ENCODE measurements at regions not wholly inside any gene's neighbourhood (a gene's known extent, or its start where the extent isn't known, plus 50 kb on each side); places are given as distances from the start of the nearest gene placed in this dataset.

- intact Hi-C loops (cut with DNase I): no loop called here
- TF ChIP-seq, protein P1, sequence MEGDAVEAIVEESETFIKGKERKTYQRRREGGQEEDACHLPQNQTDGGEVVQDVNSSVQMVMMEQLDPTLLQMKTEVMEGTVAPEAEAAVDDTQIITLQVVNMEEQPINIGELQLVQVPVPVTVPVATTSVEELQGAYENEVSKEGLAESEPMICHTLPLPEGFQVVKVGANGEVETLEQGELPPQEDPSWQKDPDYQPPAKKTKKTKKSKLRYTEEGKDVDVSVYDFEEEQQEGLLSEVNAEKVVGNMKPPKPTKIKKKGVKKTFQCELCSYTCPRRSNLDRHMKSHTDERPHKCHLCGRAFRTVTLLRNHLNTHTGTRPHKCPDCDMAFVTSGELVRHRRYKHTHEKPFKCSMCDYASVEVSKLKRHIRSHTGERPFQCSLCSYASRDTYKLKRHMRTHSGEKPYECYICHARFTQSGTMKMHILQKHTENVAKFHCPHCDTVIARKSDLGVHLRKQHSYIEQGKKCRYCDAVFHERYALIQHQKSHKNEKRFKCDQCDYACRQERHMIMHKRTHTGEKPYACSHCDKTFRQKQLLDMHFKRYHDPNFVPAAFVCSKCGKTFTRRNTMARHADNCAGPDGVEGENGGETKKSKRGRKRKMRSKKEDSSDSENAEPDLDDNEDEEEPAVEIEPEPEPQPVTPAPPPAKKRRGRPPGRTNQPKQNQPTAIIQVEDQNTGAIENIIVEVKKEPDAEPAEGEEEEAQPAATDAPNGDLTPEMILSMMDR (IDR thresholded peaks at IDR 0.05; ENCODE audit: borderline replicate concordance, extremely low read depth, insufficient read depth): no peak
- H3K9me3 ChIP-seq (ENCODE audit: control insufficient read depth in 2 of 3, insufficient read depth in 1 of 3, low read length in 3 of 3): no peaks in the 10 kb centered on the region
- FAIRE-seq (no peak), DNase-seq (no peak)
- H3K9ac ChIP-seq (ENCODE audit: low read length in 3 of 3): no peak overlapping the region
- peaks cover 3% of the 10 kb centered on the region for H3K27me3 ChIP-seq (ENCODE audit: control insufficient read depth, insufficient read depth, low read length)
- no peak overlapping the region for H3K4me3 ChIP-seq (ENCODE audit: low read length in 3 of 3)
- H3K4me1 ChIP-seq (ENCODE audit: control insufficient read depth in 2 of 3, insufficient read depth in 2 of 3, low read depth in 1 of 3, low read length in 3 of 3): no peaks in the 10 kb centered on the region
- H3K27ac ChIP-seq (ENCODE audit: low read depth in 2 of 2, low read length in 2 of 2): no peak overlapping the region
- H3K36me3 ChIP-seq (ENCODE audit: control insufficient read depth in 2 of 3, insufficient read depth in 3 of 3, low read length in 3 of 3): no peaks in the 10 kb centered on the region
Observed at GRCh38 chr9:84107081-84107480, 126.5 kb downstream of the RMI1 start.

DNA sequence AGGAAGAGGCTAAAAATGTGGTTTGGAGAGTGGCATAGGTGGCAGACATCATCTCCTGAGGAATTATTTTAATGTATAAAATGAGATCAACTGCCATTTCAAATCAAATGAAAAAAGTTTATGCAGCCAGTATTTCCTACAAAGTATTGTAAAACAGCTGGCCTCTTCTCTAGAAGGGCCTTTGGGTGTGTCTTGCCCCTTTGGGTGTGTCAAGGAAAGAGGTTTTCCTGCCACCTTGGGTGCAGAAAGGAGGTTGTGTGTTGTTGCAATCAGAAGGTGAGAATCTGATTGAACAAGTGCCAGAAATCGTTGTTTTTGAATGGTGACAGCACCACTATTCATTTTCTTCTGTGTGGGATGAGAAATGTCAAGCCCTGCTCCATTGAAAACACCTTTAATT, 127.4 kb downstream of the RMI1 start:
- intact Hi-C loops (cut with DNase I): no loop called here
- Histone ChIP-seq H3K27me3 (ENCODE audit: control insufficient read depth, insufficient read depth, low read length) (peaks cover under 1% of the 10 kb centered on the region), H3K9me3 (ENCODE audit: control insufficient read depth in 2 of 3, insufficient read depth in 1 of 3, low read length in 3 of 3) (peaks cover 0 to under 1% (median 0%) of the 10 kb centered on the region in 3 donors), H3K9ac (ENCODE audit: low read length in 3 of 3) (no peak overlapping the region), H3K4me3 (ENCODE audit: low read length in 3 of 3) (no peak overlapping the region), H3K4me1 (ENCODE audit: control insufficient read depth in 2 of 3, insufficient read depth in 2 of 3, low read depth in 1 of 3, low read length in 3 of 3) (no peaks in the 10 kb centered on the region), H3K27ac (ENCODE audit: low read depth in 2 of 2, low read length in 2 of 2) (no peak overlapping the region), H3K36me3 (ENCODE audit: control insufficient read depth in 2 of 3, insufficient read depth in 3 of 3, low read length in 3 of 3) (no peaks in the 10 kb centered on the region)
- DNase-seq: no peak
- no peak for FAIRE-seq
- TF ChIP-seq, protein P1 (IDR thresholded peaks at IDR 0.05; ENCODE audit: borderline replicate concordance, extremely low read depth, insufficient read depth): no peak

DNA sequence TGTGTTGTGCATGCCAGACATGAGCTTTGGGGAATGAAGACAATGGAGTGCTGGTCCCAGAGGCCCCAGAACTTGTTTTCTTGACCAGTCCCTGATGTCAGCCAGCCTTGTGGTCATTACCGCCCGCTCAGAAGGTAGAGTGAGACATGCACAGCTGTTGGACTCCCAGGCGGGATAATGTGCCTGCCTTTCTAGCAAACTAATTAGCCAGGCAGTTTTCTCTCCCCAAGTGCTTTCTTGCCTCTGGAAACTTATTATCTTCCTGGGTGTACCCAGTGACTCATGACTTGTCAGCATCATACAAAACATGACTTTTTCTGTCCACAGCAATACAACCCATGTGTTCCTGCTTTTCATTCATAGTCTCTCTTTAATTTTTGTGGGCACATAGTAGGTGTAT, 131.1 kb downstream of the RMI1 start:
- no peak overlapping the region for H3K27ac ChIP-seq (ENCODE audit: low read depth in 2 of 2, low read length in 2 of 2)
- H3K9ac ChIP-seq (ENCODE audit: low read length in 3 of 3): no peak overlapping the region
- no peaks in the 10 kb centered on the region for H3K27me3 ChIP-seq (ENCODE audit: control insufficient read depth, insufficient read depth, low read length)
- H3K4me1 ChIP-seq (ENCODE audit: control insufficient read depth in 2 of 3, insufficient read depth in 2 of 3, low read depth in 1 of 3, low read length in 3 of 3): no peaks in the 10 kb centered on the region
- FAIRE-seq (no peak), DNase-seq (no peak)
- TF ChIP-seq, protein P1 (IDR thresholded peaks at IDR 0.05; ENCODE audit: borderline replicate concordance, extremely low read depth, insufficient read depth): no peak
- H3K9me3 ChIP-seq (ENCODE audit: control insufficient read depth in 2 of 3, insufficient read depth in 1 of 3, low read length in 3 of 3): peaks cover 0 to 5% (median 0%) of the 10 kb centered on the region in 3 donors
- intact Hi-C loops (cut with DNase I): no loop called here
- no peaks in the 10 kb centered on the region for H3K36me3 ChIP-seq (ENCODE audit: control insufficient read depth in 2 of 3, insufficient read depth in 3 of 3, low read length in 3 of 3)
- H3K4me3 ChIP-seq (ENCODE audit: low read length in 3 of 3): no peak overlapping the region

- no peak for FAIRE-seq
- no peaks in the 10 kb centered on the region for H3K27me3 ChIP-seq (ENCODE audit: control insufficient read depth, insufficient read depth, low read length)
- DNase-seq: peak in 3 of 5 donors; percentile 16 to 91 (median 73)
- no peaks in the 10 kb centered on the region for H3K4me1 ChIP-seq (ENCODE audit: control insufficient read depth in 2 of 3, insufficient read depth in 2 of 3, low read depth in 1 of 3, low read length in 3 of 3)
- no peak overlapping the region for H3K27ac ChIP-seq (ENCODE audit: low read depth in 2 of 2, low read length in 2 of 2)
- H3K9me3 ChIP-seq (ENCODE audit: control insufficient read depth in 2 of 3, insufficient read depth in 1 of 3, low read length in 3 of 3): no peaks in the 10 kb centered on the region
- H3K9ac ChIP-seq (ENCODE audit: low read length in 3 of 3): no peak overlapping the region
- no peak overlapping the region for H3K4me3 ChIP-seq (ENCODE audit: low read length in 3 of 3)
- H3K36me3 ChIP-seq (ENCODE audit: control insufficient read depth in 2 of 3, insufficient read depth in 3 of 3, low read length in 3 of 3): no peaks in the 10 kb centered on the region
- intact Hi-C loops (cut with DNase I): no loop called here
- TF ChIP-seq, protein P1 (IDR thresholded peaks at IDR 0.05; ENCODE audit: borderline replicate concordance, extremely low read depth, insufficient read depth): no peak
Observed at GRCh38 chr9:84121991-84122523, 141.5 kb downstream of the RMI1 start.

Measured in kidney (tissue), 13 donors.